ENCODE measurements at regions not wholly inside any gene's neighbourhood (a gene's known extent, or its start where the extent isn't known, plus 50 kb on each side); places are given as distances from the start of the nearest gene placed in this dataset.
"Not testable (repeated sequence)": the region's sequence is repeated elsewhere in the genome, so short reads cannot be mapped to it uniquely, and the experiment has no call there.

DNA sequence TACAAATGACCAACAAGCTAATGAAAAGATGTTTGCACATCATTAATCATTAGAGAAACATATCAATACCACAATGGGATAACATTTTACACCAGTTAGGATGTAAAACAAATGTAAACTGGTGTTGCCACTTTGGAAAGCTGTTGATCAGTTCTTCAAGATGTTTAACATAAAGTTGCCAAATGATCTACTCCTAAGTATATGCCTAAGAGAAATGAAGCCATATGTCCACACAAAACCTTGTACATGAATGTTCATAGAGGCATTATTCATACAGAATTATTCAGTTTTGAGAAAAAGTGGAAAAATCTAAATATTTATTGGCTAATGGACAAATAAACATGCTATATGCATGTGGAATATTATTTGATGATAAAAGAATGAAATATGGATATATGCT, 136.9 kb upstream of the KITLG start:
- Histone ChIP-seq H2AFZ (ENCODE audit: low read depth, low read length) (no peak overlapping the region), H3F3A (ENCODE audit: insufficient read depth, low read length, poor library complexity, severe bottlenecking) (no peaks in the 10 kb centered on the region), H3K79me2 (replicated peaks; ENCODE audit: insufficient read depth, low read length) (no peaks in the 10 kb centered on the region), H3K9me2 (ENCODE audit: insufficient read depth, low read length) (no peaks in the 10 kb centered on the region), H3K9me3 (ENCODE audit: low read length) (no peaks in the 10 kb centered on the region), H3K27ac (ENCODE audit: low read length) (no peak overlapping the region), H3K4me3 (ENCODE audit: low read length) (no peak overlapping the region), H3K9ac (ENCODE audit: low read length) (no peak overlapping the region), H3K27me3 (ENCODE audit: insufficient read depth, low read depth, low read length) (no peaks in the 10 kb centered on the region), H4K20me1 (ENCODE audit: insufficient read depth) (no peaks in the 10 kb centered on the region), H3K4me2 (ENCODE audit: low read length) (no peak overlapping the region), H3K36me3 (ENCODE audit: insufficient read depth, low read length) (no peaks in the 10 kb centered on the region)
- TF ChIP-seq RAD21 (conservative IDR thresholded peaks at IDR 0.05): no peak

DNA sequence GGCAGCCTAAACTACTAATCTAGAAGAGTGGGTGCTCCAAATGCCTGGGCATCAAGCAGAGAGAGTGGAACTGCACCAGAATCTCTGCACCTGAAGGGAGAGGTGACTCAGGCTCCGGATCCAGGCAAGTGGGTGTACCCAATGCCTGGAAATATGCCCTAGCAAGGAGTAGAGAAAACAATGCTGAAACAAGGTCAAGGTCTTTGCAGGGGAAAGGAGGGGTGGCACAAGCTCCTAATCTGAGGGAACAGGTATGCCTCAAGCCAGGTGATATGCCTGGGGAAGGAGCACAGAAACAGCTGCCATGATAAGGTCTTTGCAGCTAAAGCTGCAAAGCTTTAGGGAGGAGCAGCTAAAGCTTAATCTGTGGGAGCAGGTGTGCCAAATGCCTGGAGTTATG, 136.0 kb upstream of the KITLG start:
- no peaks in the 10 kb centered on the region for H3K9me3 ChIP-seq (ENCODE audit: low read length)
- no peak overlapping the region for H3K4me2 ChIP-seq (ENCODE audit: low read length)
- no peaks in the 10 kb centered on the region for H3K27me3 ChIP-seq (ENCODE audit: insufficient read depth, low read depth, low read length)
- H4K20me1 ChIP-seq (ENCODE audit: insufficient read depth): no peaks in the 10 kb centered on the region
- H3K4me3 ChIP-seq (ENCODE audit: low read length): no peak overlapping the region
- H3K27ac ChIP-seq (ENCODE audit: low read length): no peak overlapping the region
- no peaks in the 10 kb centered on the region for H3K79me2 ChIP-seq (replicated peaks; ENCODE audit: insufficient read depth, low read length)
- no peaks in the 10 kb centered on the region for H3K9me2 ChIP-seq (ENCODE audit: insufficient read depth, low read length)
- no peak overlapping the region for H3K9ac ChIP-seq (ENCODE audit: low read length)
- H3F3A ChIP-seq (ENCODE audit: insufficient read depth, low read length, poor library complexity, severe bottlenecking): no peaks in the 10 kb centered on the region
- no peak overlapping the region for H2AFZ ChIP-seq (ENCODE audit: low read depth, low read length)
- no peak for TF ChIP-seq SMC3 (conservative IDR thresholded peaks at IDR 0.05; ENCODE audit: poor library complexity)
- no peak for TF ChIP-seq POLR2AphosphoS5 (IDR thresholded peaks at IDR 0.05)
- TF ChIP-seq MXI1 (conservative IDR thresholded peaks at IDR 0.05; ENCODE audit: poor library complexity, severe bottlenecking): no peak
- TF ChIP-seq TAF1 (IDR thresholded peaks at IDR 0.05; ENCODE audit: low read depth): no peak
- no peaks in the 10 kb centered on the region for H3K36me3 ChIP-seq (ENCODE audit: insufficient read depth, low read length)

DNA sequence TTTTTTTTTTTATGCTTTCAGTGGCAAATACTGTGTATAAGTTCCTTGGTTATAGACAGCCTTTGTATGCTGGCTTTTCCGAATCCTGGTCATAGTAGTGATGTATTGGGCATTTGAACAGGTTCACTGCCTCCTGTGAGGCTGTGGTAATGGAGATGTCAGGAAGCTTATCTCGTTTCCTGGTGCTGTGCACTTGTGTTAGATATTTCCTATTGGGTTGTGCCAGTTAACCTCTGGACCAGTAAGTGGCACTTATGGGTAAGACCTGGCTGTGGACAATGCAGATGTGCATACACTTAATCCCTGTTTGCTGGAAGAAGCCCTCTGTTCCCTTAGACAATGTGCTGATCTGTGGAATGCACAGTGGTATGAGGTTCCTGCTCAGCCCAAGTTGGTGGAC, 135.4 kb upstream of the KITLG start:
- no peaks in the 10 kb centered on the region for H4K20me1 ChIP-seq (ENCODE audit: insufficient read depth)
- H2AFZ ChIP-seq (ENCODE audit: low read depth, low read length): no peak overlapping the region
- no peaks in the 10 kb centered on the region for H3K36me3 ChIP-seq (ENCODE audit: insufficient read depth, low read length)
- no peaks in the 10 kb centered on the region for H3K9me3 ChIP-seq (ENCODE audit: low read length)
- H3K27ac ChIP-seq (ENCODE audit: low read length): no peak overlapping the region
- no peaks in the 10 kb centered on the region for H3F3A ChIP-seq (ENCODE audit: insufficient read depth, low read length, poor library complexity, severe bottlenecking)
- H3K79me2 ChIP-seq (replicated peaks; ENCODE audit: insufficient read depth, low read length): no peaks in the 10 kb centered on the region
- TF ChIP-seq RAD21 (conservative IDR thresholded peaks at IDR 0.05) (no peak), SMC3 (conservative IDR thresholded peaks at IDR 0.05; ENCODE audit: poor library complexity) (no peak), POLR2AphosphoS5 (IDR thresholded peaks at IDR 0.05) (no peak), TAF1 (IDR thresholded peaks at IDR 0.05; ENCODE audit: low read depth) (no peak), EP300 (conservative IDR thresholded peaks at IDR 0.05; ENCODE audit: poor library complexity, severe bottlenecking) (no peak), EZH2 (IDR thresholded peaks at IDR 0.05; ENCODE audit: borderline replicate concordance, insufficient read depth, low read length, poor library complexity, severe bottlenecking) (no peak), MXI1 (conservative IDR thresholded peaks at IDR 0.05; ENCODE audit: poor library complexity, severe bottlenecking) (no peak)
- TF ChIP-seq, protein P1, sequence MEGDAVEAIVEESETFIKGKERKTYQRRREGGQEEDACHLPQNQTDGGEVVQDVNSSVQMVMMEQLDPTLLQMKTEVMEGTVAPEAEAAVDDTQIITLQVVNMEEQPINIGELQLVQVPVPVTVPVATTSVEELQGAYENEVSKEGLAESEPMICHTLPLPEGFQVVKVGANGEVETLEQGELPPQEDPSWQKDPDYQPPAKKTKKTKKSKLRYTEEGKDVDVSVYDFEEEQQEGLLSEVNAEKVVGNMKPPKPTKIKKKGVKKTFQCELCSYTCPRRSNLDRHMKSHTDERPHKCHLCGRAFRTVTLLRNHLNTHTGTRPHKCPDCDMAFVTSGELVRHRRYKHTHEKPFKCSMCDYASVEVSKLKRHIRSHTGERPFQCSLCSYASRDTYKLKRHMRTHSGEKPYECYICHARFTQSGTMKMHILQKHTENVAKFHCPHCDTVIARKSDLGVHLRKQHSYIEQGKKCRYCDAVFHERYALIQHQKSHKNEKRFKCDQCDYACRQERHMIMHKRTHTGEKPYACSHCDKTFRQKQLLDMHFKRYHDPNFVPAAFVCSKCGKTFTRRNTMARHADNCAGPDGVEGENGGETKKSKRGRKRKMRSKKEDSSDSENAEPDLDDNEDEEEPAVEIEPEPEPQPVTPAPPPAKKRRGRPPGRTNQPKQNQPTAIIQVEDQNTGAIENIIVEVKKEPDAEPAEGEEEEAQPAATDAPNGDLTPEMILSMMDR (IDR thresholded peaks at IDR 0.05; ENCODE audit: poor library complexity, severe bottlenecking): no peak
- TF ChIP-seq, protein P2, sequence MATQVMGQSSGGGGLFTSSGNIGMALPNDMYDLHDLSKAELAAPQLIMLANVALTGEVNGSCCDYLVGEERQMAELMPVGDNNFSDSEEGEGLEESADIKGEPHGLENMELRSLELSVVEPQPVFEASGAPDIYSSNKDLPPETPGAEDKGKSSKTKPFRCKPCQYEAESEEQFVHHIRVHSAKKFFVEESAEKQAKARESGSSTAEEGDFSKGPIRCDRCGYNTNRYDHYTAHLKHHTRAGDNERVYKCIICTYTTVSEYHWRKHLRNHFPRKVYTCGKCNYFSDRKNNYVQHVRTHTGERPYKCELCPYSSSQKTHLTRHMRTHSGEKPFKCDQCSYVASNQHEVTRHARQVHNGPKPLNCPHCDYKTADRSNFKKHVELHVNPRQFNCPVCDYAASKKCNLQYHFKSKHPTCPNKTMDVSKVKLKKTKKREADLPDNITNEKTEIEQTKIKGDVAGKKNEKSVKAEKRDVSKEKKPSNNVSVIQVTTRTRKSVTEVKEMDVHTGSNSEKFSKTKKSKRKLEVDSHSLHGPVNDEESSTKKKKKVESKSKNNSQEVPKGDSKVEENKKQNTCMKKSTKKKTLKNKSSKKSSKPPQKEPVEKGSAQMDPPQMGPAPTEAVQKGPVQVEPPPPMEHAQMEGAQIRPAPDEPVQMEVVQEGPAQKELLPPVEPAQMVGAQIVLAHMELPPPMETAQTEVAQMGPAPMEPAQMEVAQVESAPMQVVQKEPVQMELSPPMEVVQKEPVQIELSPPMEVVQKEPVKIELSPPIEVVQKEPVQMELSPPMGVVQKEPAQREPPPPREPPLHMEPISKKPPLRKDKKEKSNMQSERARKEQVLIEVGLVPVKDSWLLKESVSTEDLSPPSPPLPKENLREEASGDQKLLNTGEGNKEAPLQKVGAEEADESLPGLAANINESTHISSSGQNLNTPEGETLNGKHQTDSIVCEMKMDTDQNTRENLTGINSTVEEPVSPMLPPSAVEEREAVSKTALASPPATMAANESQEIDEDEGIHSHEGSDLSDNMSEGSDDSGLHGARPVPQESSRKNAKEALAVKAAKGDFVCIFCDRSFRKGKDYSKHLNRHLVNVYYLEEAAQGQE (IDR thresholded peaks at IDR 0.05; ENCODE audit: borderline replicate concordance): no peak
- no peaks in the 10 kb centered on the region for H3K27me3 ChIP-seq (ENCODE audit: insufficient read depth, low read depth, low read length)
- H3K9me2 ChIP-seq (ENCODE audit: insufficient read depth, low read length): no peaks in the 10 kb centered on the region
- H3K4me3 ChIP-seq (ENCODE audit: low read length): no peak overlapping the region
- H3K9ac ChIP-seq (ENCODE audit: low read length): no peak overlapping the region
- no peak overlapping the region for H3K4me2 ChIP-seq (ENCODE audit: low read length)

DNA sequence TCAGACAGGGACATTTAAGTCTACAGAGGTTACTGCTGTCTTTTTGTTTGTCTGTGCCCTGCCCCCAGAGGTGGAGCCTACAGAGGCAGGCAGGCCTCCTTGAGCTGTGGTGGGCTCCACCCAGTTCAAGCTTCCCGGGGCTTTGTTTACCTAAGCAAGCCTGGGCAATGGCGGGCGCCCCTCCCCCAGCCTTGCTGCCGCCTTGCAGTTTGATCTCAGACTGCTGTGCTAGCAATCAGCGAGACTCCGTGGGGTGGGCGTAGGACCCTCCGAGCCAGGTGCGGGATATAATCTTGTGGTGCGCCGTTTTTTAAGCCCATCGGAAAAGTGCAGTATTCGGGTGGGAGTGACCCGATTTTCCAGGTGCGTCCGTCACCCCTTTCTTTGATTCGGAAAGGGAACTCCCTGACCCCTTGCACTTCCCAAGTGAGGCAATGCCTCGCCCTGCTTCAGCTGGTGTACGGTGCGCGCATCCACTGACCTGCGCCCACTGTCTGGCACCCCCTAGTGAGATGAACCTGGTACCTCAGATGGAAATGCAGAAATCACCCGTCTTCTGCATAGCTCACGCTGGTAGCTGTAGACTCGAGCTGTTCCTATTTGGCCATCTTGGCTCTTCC, 134.1 kb upstream of the KITLG start:
- not testable (repeated sequence) for H3F3A ChIP-seq (ENCODE audit: insufficient read depth, low read length, poor library complexity, severe bottlenecking); H3K36me3 ChIP-seq (ENCODE audit: insufficient read depth, low read length); H3K79me2 ChIP-seq (replicated peaks; ENCODE audit: insufficient read depth, low read length); H3K4me3 ChIP-seq (ENCODE audit: low read length); H3K9me2 ChIP-seq (ENCODE audit: insufficient read depth, low read length); H3K9ac ChIP-seq (ENCODE audit: low read length); H2AFZ ChIP-seq (ENCODE audit: low read depth, low read length); H3K27me3 ChIP-seq (ENCODE audit: insufficient read depth, low read depth, low read length); H4K20me1 ChIP-seq (ENCODE audit: insufficient read depth); H3K9me3 ChIP-seq (ENCODE audit: low read length); H3K4me2 ChIP-seq (ENCODE audit: low read length); H3K27ac ChIP-seq (ENCODE audit: low read length)
